Tibial artery (tissue), 4 donors: ENCODE measurements at regions not wholly inside any gene's neighbourhood (a gene's known extent, or its start where the extent isn't known, plus 50 kb on each side); places are given as distances from the start of the nearest gene placed in this dataset.

Experiments
- DNase-seq, 2 donors: peaks; one replicate each; pipeline ENCODE4 v3.0.0-alpha.2; 2019
- H3K27ac ChIP-seq, 2 donors: fragments of 200-600 bp; sonication (generic) in 1 of 2; 1 replicate in 1 of 2; 2 replicates in 1 of 2; pipeline ENCODE4 v1.5.1; 2018 to 2019; ENCODE audit warnings: mild to moderate bottlenecking in 1 of 2
- H3K27me3 ChIP-seq, 2 donors: fragments of 200-600 bp; sonication (generic) in 1 of 2; one replicate each; pipeline versions ENCODE4 v1.5.1 to v1.6.0; 2016 to 2019
- H3K36me3 ChIP-seq, 3 donors: fragments of 200-600 bp; sonication (generic) in 2 of 3; one replicate each; pipeline ENCODE4 v1.5.1; 2016 to 2019; ENCODE audit warnings: mild to moderate bottlenecking in 2 of 3
- H3K4me1 ChIP-seq, 4 donors: fragments of 200-600 bp; sonication (generic) in 2 of 4; 1 replicate in 3 of 4; 2 replicates in 1 of 4; pipeline ENCODE4 v1.5.1; 2016 to 2019
- H3K4me3 ChIP-seq, 2 donors: fragments of 200-600 bp; sonication (generic) in 1 of 2; 1 replicate in 1 of 2; 2 replicates in 1 of 2; pipeline ENCODE4 v1.5.1; 2018 to 2019; ENCODE audit warnings: mild to moderate bottlenecking in 2 of 2
- H3K9me3 ChIP-seq, 3 donors: fragments of 200-600 bp; sonication (generic) in 1 of 3; one replicate each; pipeline ENCODE4 v1.5.1; 2016 to 2019
- CTCF ChIP-seq, 2 experiments: fragments of 200-600 bp in 1 of 2; fragments of 450-650 bp in 1 of 2; IDR thresholded peaks; one replicate each; pipeline ENCODE4 v1.5.1; 2017 to 2019; ENCODE audit warnings: antibody characterized with exemption in 2 of 2, mild to moderate bottlenecking in 1 of 2, moderate library complexity in 1 of 2
- intact Hi-C: fragments of 100-400 bp; cut with DNase I; formaldehyde crosslinking; loops from one replicate; pipeline ENCODE4 v1.15.0; 2023; ENCODE audit warnings: low total_unique reads

GRCh38 chr2:236752096-236752495 is 182.5 kb downstream of the ACKR3 start:
- no peak for TF ChIP-seq CTCF (IDR thresholded peaks at IDR 0.05)
- H3K9me3 ChIP-seq: no peaks in the 10 kb centered on the region
- H3K36me3 ChIP-seq: no peaks in the 10 kb centered on the region
- H3K4me1 ChIP-seq: peaks cover 0 to 14% (median 0%) of the 10 kb centered on the region in 4 donors
- H3K27ac ChIP-seq: no peak overlapping the region
- peak in 1 of 2 donors; percentile 32 for DNase-seq
- intact Hi-C loops: no loop called here
- no peak overlapping the region for H3K4me3 ChIP-seq
- no peaks in the 10 kb centered on the region for H3K27me3 ChIP-seq

- Histone ChIP-seq H3K36me3 (no peaks in the 10 kb centered on the region), H3K4me3 (no peak overlapping the region), H3K9me3 (no peaks in the 10 kb centered on the region), H3K4me1 (peaks cover 0 to 4% (median 0%) of the 10 kb centered on the region in 4 donors), H3K27ac (no peak overlapping the region), H3K27me3 (no peaks in the 10 kb centered on the region)
- intact Hi-C loops: no loop called here
- no peak for DNase-seq
- no peak for TF ChIP-seq CTCF (IDR thresholded peaks at IDR 0.05)
Observed at GRCh38 chr2:236753606-236754270, 184.1 kb downstream of the ACKR3 start.

DNA sequence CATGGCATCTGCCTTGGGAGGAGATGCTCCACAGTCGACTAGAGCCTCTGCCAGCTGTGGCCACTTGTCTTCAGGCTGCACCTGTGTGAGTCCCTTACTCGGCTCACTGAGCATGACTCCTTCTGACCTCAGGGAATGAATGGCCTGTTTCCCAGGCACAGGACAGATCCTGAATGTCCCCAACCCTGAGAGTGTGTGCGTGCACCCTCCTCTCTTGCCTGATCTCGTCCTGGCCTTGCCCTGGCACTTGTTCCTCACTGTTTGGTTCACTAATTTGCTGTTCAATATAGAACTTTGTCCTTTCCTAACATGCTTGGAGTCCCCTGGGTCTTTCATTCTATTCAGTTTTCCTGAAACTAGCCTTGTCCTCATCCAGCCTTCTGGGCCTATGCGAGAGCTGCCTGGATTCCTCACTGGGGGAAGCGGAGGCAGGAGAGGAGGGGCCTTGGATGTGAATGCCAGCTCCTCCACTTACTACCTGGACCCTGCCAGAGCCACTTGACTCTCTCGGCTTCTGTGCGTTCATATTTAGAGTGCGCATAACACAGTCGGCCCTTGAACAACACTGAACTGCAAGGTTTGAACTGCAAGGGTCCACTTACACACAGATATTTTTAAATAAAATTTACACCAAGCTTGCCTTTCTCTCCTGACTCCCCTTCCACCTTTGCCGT is 184.8 kb downstream of the ACKR3 start:
- H3K9me3 ChIP-seq: no peaks in the 10 kb centered on the region
- H3K36me3 ChIP-seq: no peaks in the 10 kb centered on the region
- H3K4me3 ChIP-seq: no peak overlapping the region
- no peaks in the 10 kb centered on the region for H3K4me1 ChIP-seq
- intact Hi-C loops: no loop called here
- no peak overlapping the region for H3K27ac ChIP-seq
- peak in 1 of 2 donors; percentile 60 for DNase-seq
- no peaks in the 10 kb centered on the region for H3K27me3 ChIP-seq
- no peak for TF ChIP-seq CTCF (IDR thresholded peaks at IDR 0.05)

DNA sequence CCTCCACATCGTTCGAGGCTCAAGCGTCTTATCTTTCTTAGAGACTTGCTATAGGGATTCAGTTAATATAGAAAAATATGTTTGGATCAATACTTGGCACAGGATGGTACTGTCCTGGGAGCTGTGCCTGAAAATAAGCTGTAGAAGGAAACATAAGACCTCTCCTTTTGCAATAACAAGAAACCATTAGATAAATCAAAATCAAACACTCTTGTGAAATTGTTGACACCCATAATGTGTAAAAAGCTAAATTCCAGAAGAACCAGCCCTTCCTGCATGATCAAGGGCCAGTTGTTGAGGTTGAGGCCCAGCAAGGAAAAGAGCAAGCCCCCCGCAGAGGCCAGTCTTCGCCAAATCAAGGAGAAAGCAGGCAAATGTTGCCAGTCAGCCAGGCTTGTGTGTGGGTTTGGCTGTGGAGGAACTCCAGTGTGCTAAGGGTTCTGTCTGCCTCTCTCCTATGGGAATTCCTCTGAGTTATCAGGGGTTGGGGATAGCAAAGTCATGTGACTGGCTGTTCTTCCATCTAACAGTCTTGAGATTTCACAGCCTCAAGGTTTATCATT is 185.7 kb downstream of the ACKR3 start:
- H3K36me3 ChIP-seq: no peaks in the 10 kb centered on the region
- DNase-seq: no peak
- H3K27me3 ChIP-seq: no peaks in the 10 kb centered on the region
- intact Hi-C loops: no loop called here
- no peaks in the 10 kb centered on the region for H3K4me1 ChIP-seq
- H3K4me3 ChIP-seq: no peak overlapping the region
- TF ChIP-seq CTCF (IDR thresholded peaks at IDR 0.05): no peak
- H3K9me3 ChIP-seq: no peaks in the 10 kb centered on the region
- no peak overlapping the region for H3K27ac ChIP-seq

DNA sequence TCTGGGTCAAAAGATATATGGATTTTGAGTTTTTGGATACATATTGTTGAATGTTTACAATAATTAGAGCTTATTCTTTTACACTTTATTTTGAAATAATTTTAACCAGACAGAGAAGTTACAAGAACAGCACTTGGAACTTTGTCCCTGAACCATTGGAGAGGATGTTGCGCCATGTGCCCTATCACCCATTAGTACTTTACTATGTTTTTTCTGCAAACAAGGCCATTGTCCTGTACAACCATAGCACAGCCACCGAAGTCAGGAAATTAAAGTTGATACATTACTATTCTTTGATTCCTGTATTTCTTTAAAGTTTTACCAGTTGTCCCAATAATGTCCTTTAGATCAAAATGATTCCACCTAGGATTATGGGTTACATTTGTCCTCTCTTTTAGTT is 188.8 kb downstream of the ACKR3 start:
- no peak overlapping the region for H3K4me3 ChIP-seq
- H3K9me3 ChIP-seq: no peaks in the 10 kb centered on the region
- no peak for TF ChIP-seq CTCF (IDR thresholded peaks at IDR 0.05)
- H3K27me3 ChIP-seq: no peaks in the 10 kb centered on the region
- H3K27ac ChIP-seq: no peak overlapping the region
- H3K4me1 ChIP-seq: no peaks in the 10 kb centered on the region
- DNase-seq: no peak
- intact Hi-C loops: no loop called here
- no peaks in the 10 kb centered on the region for H3K36me3 ChIP-seq
